K562 (cell line): ENCODE measurements at regions not wholly inside any gene's neighbourhood (a gene's known extent, or its start where the extent isn't known, plus 50 kb on each side); places are given as distances from the start of the nearest gene placed in this dataset.

Experiments
- ATAC-seq: fragments of 200-7000 bp; cut with Tn5 transposase; 3 replicates; pipeline ENCODE4 v1.9.1; 2020; ENCODE audit warnings: moderate library complexity
- BruUV-seq: library from RNA; stranded (reverse); fragments of 400-500 nt; replicated peaks from 2 replicates; lab custom pipeline; 2021; lab: Mats Ljungman, UMichigan
- CTCF ChIA-PET: fragments of 300-600 bp; formaldehyde crosslinking; extraction: SDS; loops from one replicate; lab custom pipeline; 2021; ENCODE audit warnings: low intra/inter-chr PET ratio; lab: Yijun Ruan, JAX
- POLR2A ChIA-PET: fragments of 300-600, 350-650 bp; sonication (Branson Sonifier 250); formaldehyde crosslinking; extraction: SDS; loops from one replicate; lab custom pipeline; 2021; ENCODE audit warnings: antibody characterized with exemption, inconsistent platforms; lab: Yijun Ruan, JAX
- DNase-seq, 4 experiments: peaks; one replicate each; pipeline versions ENCODE4 v3.0.0 to v3.0.0-alpha.2; 2011 to 2018; ENCODE audit warnings: low spot score in 3 of 4, mixed read lengths in 3 of 4; ENCODE audit errors: extremely low read depth in 1 of 4
- FAIRE-seq: peaks from 2 replicates; lab custom pipeline; 2011; peaks lifted over from hg19 to GRCh38; lab: Jason Lieb, UNC
- H2AFZ ChIP-seq: 2 replicates; pipeline ENCODE4 v1.6.0; 2011; ENCODE audit warnings: low read depth, low read length, control low read depth, inconsistent platforms
- H3K27ac ChIP-seq: fragments of 200-600 bp; 3 replicates; pipeline ENCODE4 v1.8.0; 2011; ENCODE audit warnings: low read depth, mild to moderate bottlenecking, control low read depth, inconsistent platforms, low read length, moderate library complexity, mixed read lengths; ENCODE audit errors: extremely low read depth
- H3K27me3 ChIP-seq, 2 experiments: fragments of 300-600 bp in 1 of 2; 2 replicates in 1 of 2; 3 replicates in 1 of 2; pipeline versions ENCODE4 v1.6.0 to v1.8.0; 2011; ENCODE audit warnings: inconsistent platforms in 2 of 2, low read length in 2 of 2, mild to moderate bottlenecking in 1 of 2, mixed read lengths in 1 of 2, moderate library complexity in 1 of 2; ENCODE audit not compliant: control insufficient read depth in 2 of 2, insufficient read depth in 2 of 2
- H3K36me3 ChIP-seq: fragments of 300-600 bp; 3 replicates; pipeline ENCODE4 v1.8.0; 2011; ENCODE audit warnings: mild to moderate bottlenecking, low read length, inconsistent platforms; ENCODE audit not compliant: control insufficient read depth, insufficient read depth
- H3K4me1 ChIP-seq, 2 experiments: fragments of 200-600 bp in 1 of 2; replicated peaks in 1 of 2; 2 replicates in 1 of 2; 3 replicates in 1 of 2; pipeline versions ENCODE4 v1.5.1 to v1.8.0; 2011; ENCODE audit warnings: inconsistent platforms in 2 of 2, low read length in 2 of 2, mild to moderate bottlenecking in 1 of 2, mixed read lengths in 1 of 2, moderate library complexity in 1 of 2; ENCODE audit not compliant: control insufficient read depth in 2 of 2, insufficient read depth in 2 of 2
- H3K4me2 ChIP-seq: 2 replicates; pipeline ENCODE4 v1.6.1; 2011; ENCODE audit warnings: low read length, control low read depth, inconsistent platforms, mixed read lengths; ENCODE audit not compliant: insufficient read depth
- H3K4me3 ChIP-seq: fragments of 200-600 bp; sonication (generic), shearing (Covaris generic); 2 replicates; pipeline ENCODE4 v1.5.1; 2016; ENCODE audit warnings: control low read depth, inconsistent platforms
- H3K79me2 ChIP-seq: fragments of 200-600 bp; 3 replicates; pipeline ENCODE4 v1.8.0; 2011; ENCODE audit warnings: low read length, inconsistent platforms; ENCODE audit not compliant: control insufficient read depth, insufficient read depth
- H3K9ac ChIP-seq, 2 experiments: 2 replicates each; pipeline versions ENCODE4 v1.6.0 to v1.6.1; 2011; ENCODE audit warnings: low read depth in 2 of 2, low read length in 2 of 2, control low read depth in 1 of 2, inconsistent platforms in 1 of 2, mild to moderate bottlenecking in 1 of 2, mixed read lengths in 1 of 2; ENCODE audit not compliant: insufficient read depth in 1 of 2
- H3K9me1 ChIP-seq: one replicate; pipeline ENCODE4 v1.6.0; 2011; ENCODE audit warnings: inconsistent platforms, mild to moderate bottlenecking, low read length, moderate library complexity; ENCODE audit not compliant: control insufficient read depth, insufficient read depth
- H3K9me3 ChIP-seq: replicated peaks from 2 replicates; pipeline ENCODE4 v1.5.1; 2011; ENCODE audit warnings: low read depth, low read length, inconsistent platforms; ENCODE audit not compliant: control insufficient read depth, insufficient read depth
- H4K20me1 ChIP-seq: replicated peaks from 2 replicates; pipeline ENCODE4 v1.6.1; 2011; ENCODE audit warnings: low read length, inconsistent platforms, mixed read lengths; ENCODE audit not compliant: control insufficient read depth, insufficient read depth
- CBFA2T2 ChIP-seq: fragments of 450-650 bp; conservative IDR thresholded peaks from 2 replicates; pipeline ENCODE4 v1.6.1; 2017; ENCODE audit warnings: mild to moderate bottlenecking
- CTBP1 ChIP-seq: fragments of 450-650 bp; IDR thresholded peaks from 2 replicates; pipeline ENCODE4 v1.6.1; 2016; ENCODE audit warnings: borderline replicate concordance
- DNMT1 ChIP-seq: fragments of 450-650 bp; IDR thresholded peaks from 2 replicates; pipeline ENCODE4 v1.6.1; 2016; ENCODE audit warnings: antibody characterized with exemption, mild to moderate bottlenecking
- MTA2 ChIP-seq: fragments of 450-650 bp; IDR thresholded peaks from 2 replicates; pipeline ENCODE4 v1.6.1; 2016; ENCODE audit warnings: low read depth
- NFYB ChIP-seq: IDR thresholded peaks from 2 replicates; pipeline ENCODE4 v1.6.1; 2011; ENCODE audit warnings: mild to moderate bottlenecking, moderate library complexity; ENCODE audit not compliant: insufficient read length; ENCODE audit errors: extremely low read depth
- RNF219 ChIP-seq: fragments of 250-450 bp; sonication (Bioruptor Pico); IDR thresholded peaks from 2 replicates; pipeline ENCODE4 v1.5.0; 2022; ENCODE audit warnings: mild to moderate bottlenecking
- ZNF316 ChIP-seq: fragments of 450-650 bp; IDR thresholded peaks from 2 replicates; pipeline ENCODE4 v1.6.1; 2016
- in situ Hi-C: fragments of 300-500 bp; cut with MboI; formaldehyde crosslinking; loops from 4 replicates; pipeline ENCODE4 v1.15.0; 2018; ENCODE audit warnings: inconsistent platforms, mixed read lengths
- intact Hi-C: fragments of 100-400 bp; cut with micrococcal nuclease; formaldehyde crosslinking; loops from 2 replicates; pipeline ENCODE4 v1.14.2; 2022
- TF ChIP-seq, protein P1 (sequence below): fragments of 250-450 bp; sonication (Bioruptor Pico); IDR thresholded peaks from 2 replicates; pipeline ENCODE4 v1.8.0; 2021; ENCODE audit warnings: borderline replicate concordance, mild to moderate bottlenecking, moderate library complexity; ENCODE audit not compliant: poor library complexity, severe bottlenecking
- TF ChIP-seq, protein P2 (sequence below): fragments of 200-800 bp; sonication (Bioruptor generic); IDR thresholded peaks from 2 replicates; pipeline ENCODE4 v1.6.1; 2016; ENCODE audit warnings: missing genetic modification characterization, missing compliant biosample characterization

DNA sequence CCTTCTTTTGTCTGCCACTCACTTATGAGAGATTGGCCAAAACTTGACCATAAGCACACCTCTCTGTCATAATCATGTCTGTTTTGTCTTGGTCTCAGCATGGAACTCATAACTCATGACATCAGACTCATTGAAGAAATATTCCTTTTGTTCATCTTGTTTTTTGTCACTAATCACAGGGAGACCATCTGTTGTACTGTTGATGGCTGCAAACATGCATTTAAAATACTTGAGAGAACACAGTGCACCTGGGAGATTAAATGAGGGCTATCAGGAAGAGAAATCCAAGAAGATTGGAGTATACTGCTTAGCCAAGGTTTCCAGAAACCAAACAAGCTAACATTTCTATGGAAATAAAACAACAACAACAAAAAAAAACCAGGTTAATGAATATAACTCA is 689.7 kb downstream of the EPM2A start:
- no peaks in the 10 kb centered on the region for H3K79me2 ChIP-seq
- H3K9me1 ChIP-seq = no peaks in the 10 kb centered on the region
- intact Hi-C loops = no loop called here
- H3K27me3 ChIP-seq = no peaks in the 10 kb centered on the region
- ATAC-seq (no peak), FAIRE-seq (no peak), DNase-seq (no peak)
- H3K36me3 ChIP-seq = no peaks in the 10 kb centered on the region
- no peaks in the 10 kb centered on the region for H4K20me1 ChIP-seq
- H2AFZ ChIP-seq = no peak overlapping the region
- no peaks in the 10 kb centered on the region for H3K4me1 ChIP-seq
- no peak overlapping the region for H3K4me3 ChIP-seq
- H3K9me3 ChIP-seq = no peaks in the 10 kb centered on the region; the same call in 1 of the 2 replicates
- H3K27ac ChIP-seq = no peak overlapping the region
- no peak for TF ChIP-seq CBFA2T2
- no peak for TF ChIP-seq RNF219
- no peak for TF ChIP-seq DNMT1
- no peak for TF ChIP-seq NFYB
- TF ChIP-seq MTA2 = no peak
- TF ChIP-seq ZNF316 = no peak
- no peak for TF ChIP-seq CTBP1
- TF ChIP-seq, protein P1, sequence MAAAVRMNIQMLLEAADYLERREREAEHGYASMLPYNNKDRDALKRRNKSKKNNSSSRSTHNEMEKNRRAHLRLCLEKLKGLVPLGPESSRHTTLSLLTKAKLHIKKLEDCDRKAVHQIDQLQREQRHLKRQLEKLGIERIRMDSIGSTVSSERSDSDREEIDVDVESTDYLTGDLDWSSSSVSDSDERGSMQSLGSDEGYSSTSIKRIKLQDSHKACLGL (CRISPR knock-in tag) = no peak
- TF ChIP-seq, protein P2, sequence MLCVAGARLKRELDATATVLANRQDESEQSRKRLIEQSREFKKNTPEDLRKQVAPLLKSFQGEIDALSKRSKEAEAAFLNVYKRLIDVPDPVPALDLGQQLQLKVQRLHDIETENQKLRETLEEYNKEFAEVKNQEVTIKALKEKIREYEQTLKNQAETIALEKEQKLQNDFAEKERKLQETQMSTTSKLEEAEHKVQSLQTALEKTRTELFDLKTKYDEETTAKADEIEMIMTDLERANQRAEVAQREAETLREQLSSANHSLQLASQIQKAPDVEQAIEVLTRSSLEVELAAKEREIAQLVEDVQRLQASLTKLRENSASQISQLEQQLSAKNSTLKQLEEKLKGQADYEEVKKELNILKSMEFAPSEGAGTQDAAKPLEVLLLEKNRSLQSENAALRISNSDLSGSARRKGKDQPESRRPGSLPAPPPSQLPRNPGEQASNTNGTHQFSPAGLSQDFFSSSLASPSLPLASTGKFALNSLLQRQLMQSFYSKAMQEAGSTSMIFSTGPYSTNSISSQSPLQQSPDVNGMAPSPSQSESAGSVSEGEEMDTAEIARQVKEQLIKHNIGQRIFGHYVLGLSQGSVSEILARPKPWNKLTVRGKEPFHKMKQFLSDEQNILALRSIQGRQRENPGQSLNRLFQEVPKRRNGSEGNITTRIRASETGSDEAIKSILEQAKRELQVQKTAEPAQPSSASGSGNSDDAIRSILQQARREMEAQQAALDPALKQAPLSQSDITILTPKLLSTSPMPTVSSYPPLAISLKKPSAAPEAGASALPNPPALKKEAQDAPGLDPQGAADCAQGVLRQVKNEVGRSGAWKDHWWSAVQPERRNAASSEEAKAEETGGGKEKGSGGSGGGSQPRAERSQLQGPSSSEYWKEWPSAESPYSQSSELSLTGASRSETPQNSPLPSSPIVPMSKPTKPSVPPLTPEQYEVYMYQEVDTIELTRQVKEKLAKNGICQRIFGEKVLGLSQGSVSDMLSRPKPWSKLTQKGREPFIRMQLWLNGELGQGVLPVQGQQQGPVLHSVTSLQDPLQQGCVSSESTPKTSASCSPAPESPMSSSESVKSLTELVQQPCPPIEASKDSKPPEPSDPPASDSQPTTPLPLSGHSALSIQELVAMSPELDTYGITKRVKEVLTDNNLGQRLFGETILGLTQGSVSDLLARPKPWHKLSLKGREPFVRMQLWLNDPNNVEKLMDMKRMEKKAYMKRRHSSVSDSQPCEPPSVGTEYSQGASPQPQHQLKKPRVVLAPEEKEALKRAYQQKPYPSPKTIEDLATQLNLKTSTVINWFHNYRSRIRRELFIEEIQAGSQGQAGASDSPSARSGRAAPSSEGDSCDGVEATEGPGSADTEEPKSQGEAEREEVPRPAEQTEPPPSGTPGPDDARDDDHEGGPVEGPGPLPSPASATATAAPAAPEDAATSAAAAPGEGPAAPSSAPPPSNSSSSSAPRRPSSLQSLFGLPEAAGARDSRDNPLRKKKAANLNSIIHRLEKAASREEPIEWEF (CRISPR knock-in tag) = no peak
- ChIA-PET CTCF (no interaction called here), POLR2A (no interaction called here)
- BruUV-seq = no TSS peak
- no peak overlapping the region for H3K9ac ChIP-seq
- in situ Hi-C loops = no loop called here
- H3K4me2 ChIP-seq = no peak overlapping the region
